Eye (tissue), 1 donor: ENCODE measurements at regions not wholly inside any gene's neighbourhood (a gene's known extent, or its start where the extent isn't known, plus 50 kb on each side); places are given as distances from the start of the nearest gene placed in this dataset.

ENCODE experiments used
- DNase-seq: peaks from one replicate; pipeline ENCODE4 v3.0.0-alpha.2; 2015

GRCh38 chr16:85479972-85480726 lies 133.0 kb upstream of the GSE1 start:
- peak; percentile 59 for DNase-seq

GRCh38 chr16:85480727-85481101 lies 132.4 kb upstream of the GSE1 start:
- no peak for DNase-seq

GRCh38 chr16:85481206-85481605 lies 131.9 kb upstream of the GSE1 start:
- no peak for DNase-seq

GRCh38 chr16:85481738-85482137 lies 131.4 kb upstream of the GSE1 start:
- DNase-seq: no peak

- no peak for DNase-seq
Measured at GRCh38 chr16:85483424-85483823, 129.7 kb upstream of the GSE1 start.

GRCh38 chr16:85484347-85485300 lies 128.5 kb upstream of the GSE1 start:
- DNase-seq: no peak

- peak; percentile 81 for DNase-seq
Measured at GRCh38 chr16:85485379-85485778, 127.7 kb upstream of the GSE1 start.

- no peak for DNase-seq
Measured at GRCh38 chr16:85486256-85486915, 126.7 kb upstream of the GSE1 start.

- no peak for DNase-seq
Measured at GRCh38 chr16:85488414-85488813, 124.7 kb upstream of the GSE1 start.

GRCh38 chr16:85490407-85491057 lies 122.6 kb upstream of the GSE1 start:
- no peak for DNase-seq

GRCh38 chr16:85491058-85491771 lies 121.9 kb upstream of the GSE1 start:
- DNase-seq: peak; percentile 54

GRCh38 chr16:85491798-85492294 lies 121.3 kb upstream of the GSE1 start:
- peak; percentile 49 for DNase-seq

- no peak for DNase-seq
Measured at GRCh38 chr16:85492295-85492864, 120.7 kb upstream of the GSE1 start.

GRCh38 chr16:85494315-85494714 lies 118.8 kb upstream of the GSE1 start:
- no peak for DNase-seq

GRCh38 chr16:85495259-85495658 lies 117.9 kb upstream of the GSE1 start:
- DNase-seq: no peak

- DNase-seq: peak; percentile 60
Measured at GRCh38 chr16:85495823-85496538, 117.1 kb upstream of the GSE1 start.

GRCh38 chr16:85497622-85498314 lies 115.4 kb upstream of the GSE1 start:
- no peak for DNase-seq

GRCh38 chr16:85498607-85499006 lies 114.5 kb upstream of the GSE1 start:
- no peak for DNase-seq

GRCh38 chr16:85500220-85500619 lies 112.9 kb upstream of the GSE1 start:
- no peak for DNase-seq

GRCh38 chr16:85501900-85502299 lies 111.2 kb upstream of the GSE1 start:
- DNase-seq: no peak
